PC-9 (cell line): ENCODE measurements at regions not wholly inside any gene's neighbourhood (a gene's known extent, or its start where the extent isn't known, plus 50 kb on each side); places are given as distances from the start of the nearest gene placed in this dataset.

Source experiments
- BruUV-seq: library from RNA; stranded (reverse); fragments of 400-500 nt; replicated peaks from 2 replicates; lab custom pipeline; 2021; lab: Mats Ljungman, UMichigan
- CTCF ChIA-PET: fragments of 300-600 bp; sonication (Branson Sonifier 250); formaldehyde crosslinking; loops from one replicate; lab custom pipeline; 2022; ENCODE audit warnings: antibody characterized with exemption; lab: Charles Lee
- POLR2A ChIA-PET: fragments of 300-600 bp; sonication (Branson Sonifier 250); formaldehyde crosslinking; loops from one replicate; lab custom pipeline; 2022; ENCODE audit warnings: antibody characterized with exemption; ENCODE audit not compliant: unreplicated experiment; lab: Charles Lee
- DNase-seq, 2 experiments: peaks; one replicate each; pipeline versions ENCODE4 v3.0.0 to v3.0.0-alpha.2; 2015 to 2022; ENCODE audit warnings: mixed read lengths in 1 of 2
- H2AFZ ChIP-seq: fragments of 200-600 bp; sonication (generic); 2 replicates; pipeline ENCODE4 v1.8.1; 2017; ENCODE audit warnings: antibody characterized with exemption
- H3F3A ChIP-seq: fragments of 200-600 bp; sonication (generic); 2 replicates; pipeline ENCODE4 v1.8.1; 2017; ENCODE audit warnings: antibody characterized with exemption, mild to moderate bottlenecking, low read depth; ENCODE audit not compliant: insufficient read depth
- H3K27ac ChIP-seq: fragments of 200-600 bp; sonication (generic); 2 replicates; pipeline ENCODE4 v1.6.1; 2016; ENCODE audit warnings: mixed run types
- H3K27me3 ChIP-seq: fragments of 200-600 bp; sonication (generic); 2 replicates; pipeline ENCODE4 v1.6.1; 2016; ENCODE audit warnings: low read depth, mixed run types; ENCODE audit not compliant: insufficient read depth
- H3K36me3 ChIP-seq: fragments of 200-600 bp; sonication (generic); 2 replicates; pipeline ENCODE4 v1.6.1; 2016; ENCODE audit warnings: low read depth, mixed run types
- H3K4me1 ChIP-seq: fragments of 200-600 bp; sonication (generic); replicated peaks from 2 replicates; pipeline ENCODE4 v1.6.1; 2016; ENCODE audit warnings: mixed run types; ENCODE audit not compliant: insufficient read depth
- H3K4me2 ChIP-seq: fragments of 200-600 bp; sonication (generic); 2 replicates; pipeline ENCODE4 v1.6.1; 2017; ENCODE audit warnings: mixed run types
- H3K4me3 ChIP-seq: fragments of 200-600 bp; sonication (generic); 2 replicates; pipeline ENCODE4 v1.6.1; 2016; ENCODE audit warnings: mixed run types
- H3K79me2 ChIP-seq: fragments of 200-600 bp; sonication (generic); 2 replicates; pipeline ENCODE4 v1.6.1; 2017; ENCODE audit warnings: low read depth, mixed run types
- H3K9me2 ChIP-seq: fragments of 200-600 bp; sonication (generic); 2 replicates; pipeline ENCODE4 v1.8.1; 2017; ENCODE audit warnings: mild to moderate bottlenecking; ENCODE audit not compliant: insufficient read depth
- H3K9me3 ChIP-seq: fragments of 200-600 bp; sonication (generic); 2 replicates; pipeline ENCODE4 v1.8.1; 2016; ENCODE audit warnings: low read depth; ENCODE audit not compliant: insufficient read depth
- H4K20me1 ChIP-seq: fragments of 200-600 bp; sonication (generic); 2 replicates; pipeline ENCODE4 v1.8.1; 2017; ENCODE audit not compliant: insufficient read depth
- CTCF ChIP-seq: fragments of 200-600 bp; sonication (generic); conservative IDR thresholded peaks from 2 replicates; pipeline ENCODE4 v1.6.1; 2017; ENCODE audit warnings: mixed run types, antibody characterized with exemption, mild to moderate bottlenecking, moderate library complexity
- EZH2 ChIP-seq: fragments of 200-600 bp; sonication (generic); IDR thresholded peaks from 2 replicates; pipeline ENCODE4 v1.8.0; 2017; ENCODE audit warnings: antibody characterized with exemption, low read depth
- intact Hi-C: fragments of 100-400 bp; cut with micrococcal nuclease; formaldehyde crosslinking; loops from one replicate; pipeline ENCODE4 v1.10.0; 2022; ENCODE audit not compliant: unreplicated experiment

- ChIA-PET CTCF (no interaction called here), POLR2A (no interaction called here)
- no peaks in the 10 kb centered on the region for H4K20me1 ChIP-seq
- TF ChIP-seq CTCF (no peak), EZH2 (no peak)
- no peaks in the 10 kb centered on the region for H3K36me3 ChIP-seq
- intact Hi-C loops, result no loop called here
- H3F3A ChIP-seq, result no peaks in the 10 kb centered on the region
- no TSS peak for BruUV-seq
- DNase-seq, result no peak
- H3K4me2 ChIP-seq, result no peak overlapping the region
- no peaks in the 10 kb centered on the region for H3K9me2 ChIP-seq
- H3K27ac ChIP-seq, result no peak overlapping the region
- H3K4me1 ChIP-seq, result no peaks in the 10 kb centered on the region
- no peak overlapping the region for H3K4me3 ChIP-seq
- no peaks in the 10 kb centered on the region for H3K79me2 ChIP-seq
- H3K9me3 ChIP-seq, result no peaks in the 10 kb centered on the region
- H2AFZ ChIP-seq, result no peak overlapping the region
- peaks cover 82% of the 10 kb centered on the region for H3K27me3 ChIP-seq
Observed at GRCh38 chr9:134268747-134269146, 57.5 kb upstream of the RXRA start.

GRCh38 chr9:134271338-134272301 is 54.6 kb upstream of the RXRA start:
- Histone ChIP-seq H3K27me3 (peaks cover 79% of the 10 kb centered on the region), H3K36me3 (no peaks in the 10 kb centered on the region), H3F3A (no peaks in the 10 kb centered on the region), H3K4me3 (no peak overlapping the region), H3K4me1 (no peaks in the 10 kb centered on the region), H2AFZ (no peak overlapping the region), H3K9me2 (no peaks in the 10 kb centered on the region), H4K20me1 (no peaks in the 10 kb centered on the region), H3K27ac (no peak overlapping the region), H3K79me2 (no peaks in the 10 kb centered on the region), H3K4me2 (no peak overlapping the region), H3K9me3 (no peaks in the 10 kb centered on the region)
- DNase-seq, result no peak
- intact Hi-C loops, result no loop called here
- ChIA-PET CTCF (no interaction called here), POLR2A (no interaction called here)
- TF ChIP-seq EZH2 (no peak), CTCF (no peak)
- no TSS peak for BruUV-seq

GRCh38 chr9:134272302-134273023 is 53.8 kb upstream of the RXRA start:
- intact Hi-C loops, result no loop called here
- no peaks in the 10 kb centered on the region for H3K36me3 ChIP-seq
- no peaks in the 10 kb centered on the region for H3K4me1 ChIP-seq
- no peak for DNase-seq
- H3K4me3 ChIP-seq, result no peak overlapping the region
- no peaks in the 10 kb centered on the region for H3K9me2 ChIP-seq
- CTCF ChIA-PET, result no interaction called here
- H3K27ac ChIP-seq, result no peak overlapping the region
- no peaks in the 10 kb centered on the region for H3K79me2 ChIP-seq
- H2AFZ ChIP-seq, result no peak overlapping the region
- peaks cover 80% of the 10 kb centered on the region for H3K27me3 ChIP-seq
- no peaks in the 10 kb centered on the region for H4K20me1 ChIP-seq
- TF ChIP-seq EZH2 (no peak), CTCF (no peak)
- BruUV-seq, result no TSS peak
- H3F3A ChIP-seq, result no peaks in the 10 kb centered on the region
- no peaks in the 10 kb centered on the region for H3K9me3 ChIP-seq
- POLR2A ChIA-PET, result no interaction called here
- H3K4me2 ChIP-seq, result no peak overlapping the region
